HL-60 (cell line): ENCODE measurements at regions not wholly inside any gene's neighbourhood (a gene's known extent, or its start where the extent isn't known, plus 50 kb on each side); places are given as distances from the start of the nearest gene placed in this dataset.

Source experiments
- POLR2AphosphoS5 ChIP-seq: IDR thresholded peaks from 2 replicates; pipeline ENCODE4 v1.6.1; 2012; ENCODE audit warnings: low read depth
- TF ChIP-seq, protein P1 (sequence below): IDR thresholded peaks from one replicate; pipeline ENCODE4 v1.5.1; 2011; ENCODE audit warnings: low read length, control low read depth, inconsistent platforms; ENCODE audit not compliant: insufficient read depth

- TF ChIP-seq, protein P1, sequence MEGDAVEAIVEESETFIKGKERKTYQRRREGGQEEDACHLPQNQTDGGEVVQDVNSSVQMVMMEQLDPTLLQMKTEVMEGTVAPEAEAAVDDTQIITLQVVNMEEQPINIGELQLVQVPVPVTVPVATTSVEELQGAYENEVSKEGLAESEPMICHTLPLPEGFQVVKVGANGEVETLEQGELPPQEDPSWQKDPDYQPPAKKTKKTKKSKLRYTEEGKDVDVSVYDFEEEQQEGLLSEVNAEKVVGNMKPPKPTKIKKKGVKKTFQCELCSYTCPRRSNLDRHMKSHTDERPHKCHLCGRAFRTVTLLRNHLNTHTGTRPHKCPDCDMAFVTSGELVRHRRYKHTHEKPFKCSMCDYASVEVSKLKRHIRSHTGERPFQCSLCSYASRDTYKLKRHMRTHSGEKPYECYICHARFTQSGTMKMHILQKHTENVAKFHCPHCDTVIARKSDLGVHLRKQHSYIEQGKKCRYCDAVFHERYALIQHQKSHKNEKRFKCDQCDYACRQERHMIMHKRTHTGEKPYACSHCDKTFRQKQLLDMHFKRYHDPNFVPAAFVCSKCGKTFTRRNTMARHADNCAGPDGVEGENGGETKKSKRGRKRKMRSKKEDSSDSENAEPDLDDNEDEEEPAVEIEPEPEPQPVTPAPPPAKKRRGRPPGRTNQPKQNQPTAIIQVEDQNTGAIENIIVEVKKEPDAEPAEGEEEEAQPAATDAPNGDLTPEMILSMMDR: no peak
- no peak for TF ChIP-seq POLR2AphosphoS5
These were observed 159.9 kb downstream of the HIPK3 start for GRCh38 chr11:33417121-33417520.
